HG03342 (cell line): ENCODE measurements at regions not wholly inside any gene's neighbourhood (a gene's known extent, or its start where the extent isn't known, plus 50 kb on each side); places are given as distances from the start of the nearest gene placed in this dataset.

Experiments
- ATAC-seq: cut with Tn5 transposase; IDR thresholded peaks from one replicate; pipeline ENCODE4 v1.9.1; 2021; ENCODE audit warnings: mild to moderate bottlenecking, moderate library complexity; ENCODE audit not compliant: unreplicated experiment

- ATAC-seq: no peak
These were observed 556.3 kb upstream of the TBX3 start for GRCh38 chr12:115240251-115240650.

DNA sequence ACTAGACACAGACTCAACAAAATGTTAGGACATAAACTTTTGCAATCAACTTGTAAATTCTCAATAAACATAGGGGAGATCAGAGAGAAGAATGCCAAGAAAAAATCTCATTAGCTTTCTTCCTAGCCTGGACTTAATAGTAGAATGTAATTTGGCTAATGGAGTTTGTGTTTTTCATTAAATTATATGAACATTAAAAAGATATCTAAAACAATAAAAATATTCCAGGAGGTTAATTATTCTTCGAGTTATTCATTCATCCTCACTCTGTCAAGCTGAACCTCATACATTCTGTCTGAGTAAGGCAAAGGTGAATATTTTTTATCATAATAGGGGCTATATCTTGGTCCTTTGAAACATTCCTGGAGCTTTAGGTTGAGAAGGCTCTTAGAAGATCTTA lies 551.9 kb upstream of the TBX3 start:
- ATAC-seq: no peak

GRCh38 chr12:115233891-115234543 lies 550.0 kb upstream of the TBX3 start:
- ATAC-seq: no peak

- no peak for ATAC-seq
These were observed 548.6 kb upstream of the TBX3 start for GRCh38 chr12:115232455-115233156.

GRCh38 chr12:115230606-115231005 lies 546.6 kb upstream of the TBX3 start:
- ATAC-seq: no peak

GRCh38 chr12:115229517-115229916 lies 545.5 kb upstream of the TBX3 start:
- no peak for ATAC-seq

DNA sequence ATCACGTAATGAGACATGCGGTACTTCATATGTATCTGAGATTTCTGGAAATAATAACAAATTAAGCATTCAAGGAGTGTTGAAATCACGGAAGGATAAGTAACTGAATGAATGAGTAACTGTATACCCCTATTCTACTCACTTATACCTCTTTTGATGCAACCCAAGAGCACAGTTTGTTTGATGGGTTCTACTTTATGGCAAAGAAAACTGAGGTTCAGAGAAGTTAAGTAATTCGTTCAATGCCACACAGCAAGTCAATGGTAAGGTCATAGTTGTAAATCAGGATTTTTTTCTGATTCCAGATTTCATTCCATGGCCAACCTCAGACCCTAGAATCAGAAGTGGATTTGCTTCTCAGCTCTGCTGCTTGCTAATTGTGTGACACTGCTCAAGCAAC lies 544.5 kb upstream of the TBX3 start:
- no peak for ATAC-seq

- no peak for ATAC-seq
These were observed 543.2 kb upstream of the TBX3 start for GRCh38 chr12:115227137-115227615.

GRCh38 chr12:115225845-115226244 lies 541.9 kb upstream of the TBX3 start:
- ATAC-seq: no peak

GRCh38 chr12:115223991-115224390 lies 540.0 kb upstream of the TBX3 start:
- ATAC-seq: no peak

GRCh38 chr12:115223322-115223721 lies 539.3 kb upstream of the TBX3 start:
- no peak for ATAC-seq

DNA sequence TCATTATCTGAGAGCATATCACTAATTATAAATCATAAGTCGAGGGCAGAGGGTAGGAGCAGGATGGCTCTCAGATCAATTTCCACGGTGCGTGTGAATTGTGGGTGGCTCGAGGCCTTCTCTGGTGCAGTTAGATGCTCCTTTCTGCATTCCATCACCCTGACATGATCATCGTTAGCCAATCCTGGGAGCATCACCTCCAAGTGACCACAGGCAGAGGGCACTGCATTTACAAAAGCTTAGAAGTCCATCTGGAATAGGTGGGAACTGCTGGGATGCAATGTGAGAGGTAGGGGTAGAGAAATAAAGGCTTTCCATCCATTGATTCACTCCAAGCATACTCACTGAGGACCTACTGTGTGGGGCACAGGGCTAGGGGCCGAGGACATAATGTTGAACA lies 538.2 kb upstream of the TBX3 start:
- no peak for ATAC-seq

- ATAC-seq: no peak
These were observed 532.3 kb upstream of the TBX3 start for GRCh38 chr12:115216301-115216700.

GRCh38 chr12:115215544-115215943 lies 531.6 kb upstream of the TBX3 start:
- ATAC-seq: no peak

GRCh38 chr12:115213538-115214016 lies 529.6 kb upstream of the TBX3 start:
- ATAC-seq: no peak

DNA sequence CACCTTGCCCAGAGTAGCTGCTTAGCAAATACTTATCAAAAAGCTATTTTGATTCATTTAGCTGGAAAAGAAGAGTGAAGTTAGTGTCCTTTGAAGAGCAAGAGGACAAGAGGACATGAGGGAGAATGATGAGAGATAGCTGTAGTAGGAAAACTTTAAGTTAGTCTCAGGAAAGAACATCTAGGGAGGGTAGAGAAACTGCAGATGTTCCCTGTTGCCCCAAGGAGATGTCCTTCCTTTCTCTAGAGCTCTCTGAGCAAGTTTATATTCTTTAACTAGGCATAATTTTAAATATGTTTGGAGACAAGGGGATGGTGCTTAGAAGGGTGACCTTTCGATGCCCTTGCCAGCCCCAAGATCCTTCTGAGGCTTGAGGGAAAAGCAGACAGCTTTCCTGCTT lies 529.1 kb upstream of the TBX3 start:
- ATAC-seq: no peak

DNA sequence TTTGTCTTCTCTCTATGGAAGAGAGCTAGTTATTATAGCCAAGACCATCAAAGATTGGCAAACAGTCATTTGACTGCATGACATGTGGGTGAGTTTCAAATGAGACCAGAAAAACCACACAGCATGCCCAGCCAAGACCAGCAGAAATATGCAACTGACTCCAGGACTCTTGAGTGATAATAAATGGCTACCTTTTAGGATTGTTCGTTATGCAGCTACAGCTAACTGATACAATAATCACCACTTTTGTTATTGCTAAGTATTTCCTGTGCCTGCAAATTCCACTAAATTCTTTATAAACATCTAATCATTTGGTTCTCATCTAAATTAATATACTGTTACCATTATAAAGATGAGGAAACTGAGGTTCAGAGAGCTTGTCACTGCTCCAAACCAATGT lies 528.4 kb upstream of the TBX3 start:
- ATAC-seq: no peak

DNA sequence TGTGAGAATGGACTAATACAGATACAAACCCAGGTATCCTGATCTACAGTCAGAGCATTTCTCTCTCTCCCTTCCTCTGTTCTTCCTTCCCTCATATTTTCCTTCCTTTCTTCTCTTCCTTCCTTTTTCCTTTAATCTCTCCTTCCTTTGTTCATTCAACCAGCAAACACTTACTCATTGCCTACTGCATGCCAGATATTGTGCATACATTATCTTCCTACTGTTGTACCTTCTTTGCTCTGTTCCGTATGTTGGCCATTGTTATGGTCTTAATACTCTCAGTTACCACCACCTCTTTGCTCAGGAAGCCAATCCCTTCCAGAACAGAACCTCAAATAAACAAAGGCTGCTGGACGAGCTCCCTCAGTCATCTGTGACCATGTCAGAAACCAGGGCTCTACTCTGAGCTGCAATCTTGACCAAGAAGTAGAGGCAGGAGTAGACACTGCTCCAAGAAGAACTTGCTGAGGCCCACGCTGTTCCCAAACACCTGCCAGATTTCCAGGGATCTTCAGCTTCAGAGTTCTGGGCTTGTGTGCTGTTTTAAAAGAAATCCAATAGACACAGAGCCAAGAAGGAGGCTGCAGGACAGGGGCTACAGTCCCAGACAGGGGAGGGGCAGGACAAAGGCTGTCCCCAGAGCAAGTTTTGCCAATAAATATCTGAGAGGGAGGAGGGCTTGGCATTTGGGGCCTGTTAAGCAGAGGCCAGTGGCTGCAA lies 526.7 kb upstream of the TBX3 start:
- no peak for ATAC-seq

DNA sequence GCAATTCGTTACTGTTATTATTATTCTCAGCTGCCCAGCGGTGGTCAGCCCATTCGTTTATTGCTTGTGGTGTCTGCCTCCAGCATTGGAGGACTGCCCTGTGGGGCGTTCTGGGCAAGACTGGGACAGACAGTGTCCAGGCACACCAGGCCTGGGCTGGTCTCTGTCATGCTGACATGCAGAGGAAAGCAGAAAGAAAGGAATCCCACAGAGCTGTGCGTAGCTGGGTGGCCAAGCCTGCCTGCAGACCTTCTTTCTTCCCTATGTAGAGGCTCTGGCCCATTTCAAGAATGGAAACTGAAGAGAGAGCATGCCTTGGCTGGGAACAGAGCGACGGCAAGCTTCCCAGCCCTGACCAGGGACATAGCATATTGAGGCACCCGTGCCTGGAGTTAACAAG lies 525.3 kb upstream of the TBX3 start:
- no peak for ATAC-seq

DNA sequence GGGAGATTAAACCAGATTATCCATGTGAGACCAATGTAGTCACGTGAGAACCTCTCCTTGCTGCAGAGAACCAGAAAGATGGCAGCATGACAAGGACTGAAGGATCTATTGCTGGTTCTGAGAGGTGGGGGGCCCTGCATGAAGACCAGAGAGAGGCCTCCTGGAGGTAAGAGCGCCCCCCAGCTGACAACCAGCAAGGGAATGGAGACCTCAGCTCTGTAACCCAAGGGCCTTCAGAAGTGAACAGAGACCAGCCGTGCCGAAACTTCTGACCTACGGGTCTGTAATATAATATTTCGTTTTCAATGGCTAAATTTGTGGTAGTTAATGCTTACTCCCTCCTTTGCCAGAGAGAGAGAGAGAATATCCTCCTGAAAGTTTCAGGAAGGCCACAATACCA lies 524.1 kb upstream of the TBX3 start:
- no peak for ATAC-seq

GRCh38 chr12:115207216-115207915 lies 523.4 kb upstream of the TBX3 start:
- no peak for ATAC-seq
